ENCODE measurements at regions not wholly inside any gene's neighbourhood (a gene's known extent, or its start where the extent isn't known, plus 50 kb on each side); places are given as distances from the start of the nearest gene placed in this dataset.
"Not testable (repeated sequence)": the region's sequence is repeated elsewhere in the genome, so short reads cannot be mapped to it uniquely, and the experiment has no call there.

DNA sequence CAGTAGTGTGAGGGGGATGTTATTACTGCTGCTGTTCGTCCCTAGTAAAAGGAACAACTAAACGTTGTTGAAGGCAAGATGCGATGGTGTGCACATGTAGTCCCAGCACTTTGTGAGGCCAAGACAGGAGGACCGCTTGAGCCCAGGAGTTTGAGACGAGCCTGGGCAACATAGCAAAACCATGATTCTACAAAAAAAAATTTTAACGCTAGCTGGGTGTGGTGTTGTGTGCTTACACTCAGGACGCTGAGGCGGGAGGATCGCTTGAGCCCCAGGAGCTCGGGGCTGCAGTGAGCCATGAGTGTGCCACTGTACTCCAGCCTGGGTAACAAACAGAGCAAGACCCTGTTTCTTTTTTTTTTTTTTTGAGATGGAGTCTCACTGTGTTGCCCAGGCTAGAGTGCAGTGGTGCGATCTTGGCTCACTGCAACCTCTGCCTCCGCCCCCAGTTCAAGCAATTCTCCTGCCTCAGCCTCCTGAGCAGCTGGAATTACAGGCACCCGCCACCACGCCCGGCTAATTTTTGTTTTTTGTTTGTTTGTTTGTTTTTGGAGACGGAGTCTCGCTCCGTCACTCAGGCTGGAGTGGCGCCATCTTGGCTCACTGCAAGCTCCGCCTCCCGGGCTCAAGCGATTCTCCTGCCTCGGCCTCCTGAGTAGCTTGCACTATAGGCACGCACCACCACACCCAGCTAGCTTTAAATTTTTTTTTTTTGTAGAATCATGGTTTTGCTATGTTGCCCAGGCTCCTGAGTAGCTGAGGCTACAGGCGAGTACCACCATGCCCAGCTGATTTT is 87.3 kb downstream of the MYL12B start:
- TF ChIP-seq, protein P1, sequence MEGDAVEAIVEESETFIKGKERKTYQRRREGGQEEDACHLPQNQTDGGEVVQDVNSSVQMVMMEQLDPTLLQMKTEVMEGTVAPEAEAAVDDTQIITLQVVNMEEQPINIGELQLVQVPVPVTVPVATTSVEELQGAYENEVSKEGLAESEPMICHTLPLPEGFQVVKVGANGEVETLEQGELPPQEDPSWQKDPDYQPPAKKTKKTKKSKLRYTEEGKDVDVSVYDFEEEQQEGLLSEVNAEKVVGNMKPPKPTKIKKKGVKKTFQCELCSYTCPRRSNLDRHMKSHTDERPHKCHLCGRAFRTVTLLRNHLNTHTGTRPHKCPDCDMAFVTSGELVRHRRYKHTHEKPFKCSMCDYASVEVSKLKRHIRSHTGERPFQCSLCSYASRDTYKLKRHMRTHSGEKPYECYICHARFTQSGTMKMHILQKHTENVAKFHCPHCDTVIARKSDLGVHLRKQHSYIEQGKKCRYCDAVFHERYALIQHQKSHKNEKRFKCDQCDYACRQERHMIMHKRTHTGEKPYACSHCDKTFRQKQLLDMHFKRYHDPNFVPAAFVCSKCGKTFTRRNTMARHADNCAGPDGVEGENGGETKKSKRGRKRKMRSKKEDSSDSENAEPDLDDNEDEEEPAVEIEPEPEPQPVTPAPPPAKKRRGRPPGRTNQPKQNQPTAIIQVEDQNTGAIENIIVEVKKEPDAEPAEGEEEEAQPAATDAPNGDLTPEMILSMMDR (conservative IDR thresholded peaks at IDR 0.05; ENCODE audit: low read length): not testable (repeated sequence)
- TF ChIP-seq EZH2phosphoT487 (IDR thresholded peaks at IDR 0.05; ENCODE audit: borderline replicate concordance, low read depth, low read length): not testable (repeated sequence)
